GM12878 (cell line): ENCODE measurements at regions not wholly inside any gene's neighbourhood (a gene's known extent, or its start where the extent isn't known, plus 50 kb on each side); places are given as distances from the start of the nearest gene placed in this dataset.

Experiments
- ATAC-seq: fragments of 200-7000 bp; cut with Tn5 transposase; 3 replicates; pipeline ENCODE4 v1.9.1; 2020; ENCODE audit warnings: mild to moderate bottlenecking, moderate library complexity
- BruUV-seq: library from RNA; stranded (reverse); fragments of 400-500 nt; replicated peaks from 2 replicates; lab custom pipeline; 2021; lab: Mats Ljungman, UMichigan
- CTCF ChIA-PET: fragments of 300-600 bp; sonication (Branson Sonifier 250); formaldehyde crosslinking; extraction: SDS; loops from one replicate; lab custom pipeline; 2021; ENCODE audit warnings: inconsistent platforms; lab: Yijun Ruan, JAX
- POLR2A ChIA-PET: fragments of 350-600 bp; formaldehyde crosslinking; extraction: SDS; loops from one replicate; lab custom pipeline; 2021; ENCODE audit warnings: inconsistent platforms; lab: Charles Lee
- RAD21 ChIA-PET: fragments of 300-600 bp; sonication (Branson Sonifier 250); formaldehyde crosslinking; loops from one replicate; lab custom pipeline; 2023; ENCODE audit warnings: antibody characterized with exemption; ENCODE audit not compliant: unreplicated experiment; lab: Charles Lee
- SMC1A ChIA-PET: fragments of 300-600 bp; sonication (Branson Sonifier 250); formaldehyde crosslinking; loops from one replicate; lab custom pipeline; 2023; ENCODE audit not compliant: unreplicated experiment, uncharacterized antibody; lab: Charles Lee
- DNase-seq: peaks from one replicate; pipeline ENCODE4 v3.0.0-alpha.2; 2011; ENCODE audit warnings: low read depth, low spot score
- FAIRE-seq: peaks from 3 replicates; lab custom pipeline; 2011; peaks lifted over from hg19 to GRCh38; lab: Jason Lieb, UNC
- H2AFZ ChIP-seq: 2 replicates; pipeline ENCODE4 v1.6.0; 2011; ENCODE audit warnings: low read depth, low read length, control low read depth; ENCODE audit not compliant: control insufficient read depth
- H3K27ac ChIP-seq: 2 replicates; pipeline ENCODE4 v1.5.1; 2011; ENCODE audit warnings: control low read depth; ENCODE audit not compliant: control insufficient read depth, insufficient read depth
- H3K27me3 ChIP-seq, 2 experiments: replicated peaks in 1 of 2; 2 replicates each; pipeline versions ENCODE4 v1.6.0 to v1.6.1; 2011; ENCODE audit warnings: low read length in 1 of 2; ENCODE audit not compliant: control insufficient read depth in 2 of 2, insufficient read depth in 2 of 2
- H3K36me3 ChIP-seq, 2 experiments: 2 replicates each; pipeline ENCODE4 v1.5.1; 2011; ENCODE audit warnings: low read length in 1 of 2; ENCODE audit not compliant: control insufficient read depth in 2 of 2, insufficient read depth in 2 of 2
- H3K4me1 ChIP-seq: 2 replicates; pipeline ENCODE4 v1.6.1; 2011; ENCODE audit warnings: mild to moderate bottlenecking, low read length, moderate library complexity, mixed read lengths; ENCODE audit not compliant: control insufficient read depth, insufficient read depth
- H3K4me2 ChIP-seq: 2 replicates; pipeline ENCODE4 v1.6.0; 2011; ENCODE audit warnings: control low read depth; ENCODE audit not compliant: control insufficient read depth, insufficient read depth
- H3K4me3 ChIP-seq: fragments of 200-600 bp; sonication (generic); 2 replicates; pipeline ENCODE4 v1.5.1; 2016
- H3K79me2 ChIP-seq: 2 replicates; pipeline ENCODE4 v1.6.0; 2011; ENCODE audit warnings: low read length; ENCODE audit not compliant: control insufficient read depth, insufficient read depth
- H3K9ac ChIP-seq: 2 replicates; pipeline ENCODE4 v1.8.0; 2011; ENCODE audit warnings: low read length, control low read depth, mixed read lengths; ENCODE audit not compliant: control insufficient read depth, insufficient read depth
- H3K9me3 ChIP-seq: replicated peaks from 3 replicates; pipeline ENCODE4 v1.5.1; 2011; ENCODE audit warnings: mild to moderate bottlenecking, low read length; ENCODE audit not compliant: control insufficient read depth, insufficient read depth
- H4K20me1 ChIP-seq: 2 replicates; pipeline ENCODE4 v1.6.0; 2011; ENCODE audit not compliant: control insufficient read depth, insufficient read depth
- FOS ChIP-seq: IDR thresholded peaks from 3 replicates; pipeline ENCODE4 v1.6.1; 2011; ENCODE audit warnings: borderline replicate concordance; ENCODE audit not compliant: insufficient read length; ENCODE audit errors: extremely low read depth
- MLLT1 ChIP-seq: fragments of 450-650 bp; IDR thresholded peaks from 2 replicates; pipeline ENCODE4 v1.6.1; 2016; ENCODE audit warnings: mild to moderate bottlenecking
- SPI1 ChIP-seq: IDR thresholded peaks from 2 replicates; pipeline ENCODE4 v1.6.1; 2011; ENCODE audit warnings: low read depth, mild to moderate bottlenecking, low read length, moderate library complexity, borderline replicate concordance; ENCODE audit not compliant: insufficient read depth
- YBX1 ChIP-seq: fragments of 450-650 bp; IDR thresholded peaks from 2 replicates; pipeline ENCODE4 v1.6.1; 2016; ENCODE audit warnings: antibody characterized with exemption
- WGBS: methylation state at CpG from one replicate; pipeline ENCODE4 v1.1.6; 2016; ENCODE audit warnings: low lambda C conversion rate; ENCODE audit not compliant: insufficient replicate concordance, insufficient coverage; ENCODE audit errors: missing lambda C conversion rate; 5-methylcytosine and 5-hydroxymethylcytosine counted together
- in situ Hi-C: fragments of 300-500 bp; cut with MboI; formaldehyde crosslinking; loops from 9 replicates; pipeline ENCODE4 v1.14.3; 2018; ENCODE audit warnings: mixed read lengths
- intact Hi-C: fragments of 100-400 bp; cut with micrococcal nuclease; formaldehyde crosslinking; loops from one replicate; pipeline ENCODE4 v1.14.2; 2022; ENCODE audit not compliant: unreplicated experiment

DNA sequence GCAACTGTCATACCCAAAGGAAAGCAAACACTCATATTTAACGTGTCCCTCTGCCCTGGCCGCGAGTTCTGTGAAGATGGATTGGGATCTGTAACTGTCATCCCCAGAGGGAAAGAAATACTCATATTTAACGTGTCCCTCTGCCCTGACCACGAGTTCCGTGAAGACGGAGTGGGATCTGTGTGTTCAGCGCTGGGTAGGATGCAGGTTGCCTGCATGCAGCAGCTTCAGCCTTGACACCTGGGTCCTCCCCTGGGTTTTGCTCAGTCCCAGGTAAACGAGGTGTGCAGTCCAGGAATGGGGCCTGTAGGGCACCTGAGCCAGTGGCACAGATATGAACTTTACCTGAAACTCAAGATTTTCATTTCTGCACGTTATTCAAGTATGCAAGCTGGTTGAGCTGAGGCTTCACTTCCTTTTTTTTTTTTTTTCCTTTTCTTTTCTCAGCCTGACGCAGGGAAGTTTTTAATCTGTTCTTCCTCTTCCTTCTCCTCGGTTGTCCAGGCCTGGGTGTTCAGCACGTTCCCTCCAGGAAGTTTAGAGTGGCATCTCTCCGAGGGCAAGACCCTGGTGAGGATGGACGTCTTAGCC lies 159.0 kb upstream of the SHH start:
- POLR2A ChIA-PET: no interaction called here
- WGBS: 43% methylated on average over 13 of the region's 15 CpGs

More for the DNA sequence above, 159.0 kb upstream of the SHH start:
- ChIA-PET RAD21 (no interaction called here), CTCF (no interaction called here), SMC1A (no interaction called here)
- Histone ChIP-seq H3K4me1 (no peaks in the 10 kb centered on the region; the same call in 1 of the 2 replicates), H2AFZ (no peak overlapping the region), H3K9me3 (no peaks in the 10 kb centered on the region), H3K27ac (no peak overlapping the region), H3K36me3 (no peaks in the 10 kb centered on the region), H4K20me1 (no peaks in the 10 kb centered on the region), H3K79me2 (no peaks in the 10 kb centered on the region), H3K4me2 (no peak overlapping the region), H3K27me3 (no peaks in the 10 kb centered on the region), H3K4me3 (no peak overlapping the region), H3K9ac (no peak overlapping the region)
- TF ChIP-seq YBX1 (no peak), SPI1 (0 out of 2 replicates have a peak, but pooled peaks have one; percentile 30), FOS (no peak), MLLT1 (no peak)
- no peak for ATAC-seq
- no peak for FAIRE-seq
- intact Hi-C loops (no loop called here), in situ Hi-C loops (no loop called here)
- no peak for DNase-seq
- no TSS peak for BruUV-seq
